CD14-positive monocyte (primary cell): ENCODE measurements at regions not wholly inside any gene's neighbourhood (a gene's known extent, or its start where the extent isn't known, plus 50 kb on each side); places are given as distances from the start of the nearest gene placed in this dataset.

Experiments used
- DNase-seq, 3 donors: peaks; one replicate each; pipeline ENCODE4 v3.0.0-alpha.2; 2011 to 2022
- H2AFZ ChIP-seq: 2 replicates; pipeline ENCODE4 v1.6.0; 2012; ENCODE audit warnings: mild to moderate bottlenecking, low read depth, low read length, inconsistent platforms; ENCODE audit not compliant: insufficient read depth, poor library complexity, severe bottlenecking
- H3K27ac ChIP-seq, 2 donors: 1 replicate in 1 of 2; 2 replicates in 1 of 2; pipeline ENCODE4 v1.5.1; 2012 to 2013; ENCODE audit warnings: low read length in 2 of 2, control low read depth in 1 of 2, inconsistent platforms in 1 of 2, low read depth in 1 of 2, mild to moderate bottlenecking in 1 of 2
- H3K27me3 ChIP-seq, 2 donors: one replicate each; pipeline versions ENCODE4 v1.6.0 to v1.6.1; 2011 to 2013; ENCODE audit warnings: low read length in 2 of 2; ENCODE audit not compliant: control insufficient read depth in 2 of 2, insufficient read depth in 2 of 2
- H3K36me3 ChIP-seq, 2 donors: replicated peaks in 1 of 2; 1 replicate in 1 of 2; 2 replicates in 1 of 2; pipeline versions ENCODE4 v1.5.1 to v1.6.1; 2012 to 2013; ENCODE audit warnings: low read length in 2 of 2, control low read depth in 1 of 2, inconsistent platforms in 1 of 2, mild to moderate bottlenecking in 1 of 2; ENCODE audit not compliant: insufficient read depth in 2 of 2, control insufficient read depth in 1 of 2
- H3K4me1 ChIP-seq, 2 donors: 1 replicate in 1 of 2; 2 replicates in 1 of 2; pipeline versions ENCODE4 v1.5.1 to v1.6.1; 2012 to 2013; ENCODE audit warnings: low read length in 2 of 2, control low read depth in 1 of 2, inconsistent platforms in 1 of 2, mild to moderate bottlenecking in 1 of 2, moderate library complexity in 1 of 2; ENCODE audit not compliant: insufficient read depth in 2 of 2, control insufficient read depth in 1 of 2
- H3K4me2 ChIP-seq: replicated peaks from 2 replicates; pipeline ENCODE3; 2012; ENCODE audit warnings: low read length, moderate library complexity, mild to moderate bottlenecking; ENCODE audit not compliant: poor library complexity, severe bottlenecking; ENCODE audit errors: extremely low read depth
- H3K4me3 ChIP-seq, 3 experiments: fragments of 200-600 bp in 1 of 3; sonication (generic) in 1 of 3; replicated peaks in 1 of 3; 1 replicate in 2 of 3; 2 replicates in 1 of 3; pipeline ENCODE4 v1.5.1; 2011 to 2013; ENCODE audit warnings: low read length in 3 of 3, mild to moderate bottlenecking in 3 of 3, control low read depth in 2 of 3, low read depth in 2 of 3, inconsistent platforms in 1 of 3, moderate library complexity in 1 of 3
- H3K79me2 ChIP-seq: 2 replicates; pipeline ENCODE4 v1.6.0; 2012; ENCODE audit warnings: mild to moderate bottlenecking, control low read depth, inconsistent platforms, low read length, moderate library complexity; ENCODE audit not compliant: insufficient read depth
- H3K9ac ChIP-seq: 2 replicates; pipeline ENCODE4 v1.6.0; 2017; ENCODE audit warnings: low read length, mild to moderate bottlenecking; ENCODE audit not compliant: insufficient read depth, poor library complexity, severe bottlenecking
- H3K9me3 ChIP-seq, 2 donors: replicated peaks in 1 of 2; 1 replicate in 1 of 2; 2 replicates in 1 of 2; pipeline versions ENCODE4 v1.5.1 to v1.6.1; 2012 to 2013; ENCODE audit warnings: low read length in 2 of 2, control low read depth in 1 of 2; ENCODE audit not compliant: control insufficient read depth in 1 of 2, insufficient read depth in 1 of 2
- H4K20me1 ChIP-seq: 2 replicates; pipeline ENCODE4 v1.6.0; 2012; ENCODE audit warnings: mild to moderate bottlenecking, low read length, control low read depth, moderate library complexity; ENCODE audit not compliant: insufficient read depth
- H3K27ac Mint-ChIP-seq, 7 donors: one replicate each; pipeline ENCODE4 v1.8.0; 2020; ENCODE audit warnings: mild to moderate bottlenecking in 7 of 7, mixed read lengths in 7 of 7, moderate library complexity in 6 of 7, inconsistent platforms in 2 of 7
- H3K27me3 Mint-ChIP-seq, 3 donors: one replicate each; pipeline ENCODE4 v1.8.0; 2021 to 2022; ENCODE audit warnings: low read depth in 3 of 3, mild to moderate bottlenecking in 3 of 3, mixed read lengths in 3 of 3, moderate library complexity in 3 of 3, inconsistent platforms in 1 of 3
- H3K36me3 Mint-ChIP-seq, 2 donors: one replicate each; pipeline ENCODE4 v1.8.0; 2020; ENCODE audit warnings: mixed read lengths in 2 of 2, inconsistent platforms in 1 of 2, mild to moderate bottlenecking in 1 of 2
- H3K4me1 Mint-ChIP-seq: one replicate; pipeline ENCODE4 v1.8.0; 2020; ENCODE audit warnings: mild to moderate bottlenecking, mixed read lengths
- H3K4me3 Mint-ChIP-seq, 2 donors: one replicate each; pipeline ENCODE4 v1.8.0; 2020; ENCODE audit warnings: mild to moderate bottlenecking in 2 of 2, mixed read lengths in 2 of 2, moderate library complexity in 1 of 2
- H3K9me3 Mint-ChIP-seq, 7 donors: one replicate each; pipeline ENCODE4 v1.8.0; 2020 to 2022; ENCODE audit warnings: mixed read lengths in 7 of 7, mild to moderate bottlenecking in 6 of 7, moderate library complexity in 6 of 7, inconsistent platforms in 2 of 7
- CTCF ChIP-seq: fragments of 200-600 bp; IDR thresholded peaks from one replicate; pipeline ENCODE4 v1.8.0; 2022; ENCODE audit warnings: antibody characterized with exemption, mild to moderate bottlenecking
- WGBS: methylation state at CpG from one replicate; pipeline ENCODE4 v1.1.5; 2013; ENCODE audit warnings: missing lambda C conversion rate; ENCODE audit not compliant: insufficient coverage; 5-methylcytosine and 5-hydroxymethylcytosine counted together
- intact Hi-C, 2 donors: fragments of 100-400 bp; cut with micrococcal nuclease; formaldehyde crosslinking; loops; one replicate each; pipeline versions ENCODE4 v1.15.0 to v1.15.1; 2023

GRCh38 chr1:191575180-191575579 is 583.1 kb upstream of the RGS18 start:
- 94% methylated on average over 2 of the region's 3 CpGs for WGBS
- no peak for TF ChIP-seq CTCF
- H4K20me1 ChIP-seq: no peaks in the 10 kb centered on the region

GRCh38 chr1:191575746-191576145 is 582.5 kb upstream of the RGS18 start:
- no peak overlapping the region for H3K27ac Mint-ChIP-seq
- H3K36me3 Mint-ChIP-seq: no peaks in the 10 kb centered on the region
- no CpG with 5 or more reads among the region's 3 CpGs for WGBS
- Histone ChIP-seq H2AFZ (no peak overlapping the region), H3K9me3 (no peaks in the 10 kb centered on the region), H3K36me3 (no peaks in the 10 kb centered on the region), H3K4me1 (no peaks in the 10 kb centered on the region), H4K20me1 (no peaks in the 10 kb centered on the region), H3K4me3 (no peak overlapping the region), H3K27ac (no peak overlapping the region), H3K79me2 (no peaks in the 10 kb centered on the region), H3K27me3 (no peaks in the 10 kb centered on the region), H3K9ac (no peak overlapping the region), H3K4me2 (no peak overlapping the region)
- intact Hi-C loops: no loop called here
- no peak for DNase-seq
- H3K4me1 Mint-ChIP-seq: no peaks in the 10 kb centered on the region
- no peak overlapping the region for H3K4me3 Mint-ChIP-seq
- TF ChIP-seq CTCF: no peak
- peaks cover 0 to 5% (median 2%) of the 10 kb centered on the region in 7 donors for H3K9me3 Mint-ChIP-seq
- peaks cover 0 to 2% (median 0%) of the 10 kb centered on the region in 3 donors for H3K27me3 Mint-ChIP-seq

More at GRCh38 chr1:191575180-191575579, 583.1 kb upstream of the RGS18 start:
- no peaks in the 10 kb centered on the region for H3K4me1 ChIP-seq
- H3K4me2 ChIP-seq: no peak overlapping the region
- intact Hi-C loops: no loop called here
- no peaks in the 10 kb centered on the region for H3K27me3 ChIP-seq
- H3K27ac ChIP-seq: no peak overlapping the region
- no peaks in the 10 kb centered on the region for H3K79me2 ChIP-seq
- no peak overlapping the region for H3K4me3 Mint-ChIP-seq
- no peak overlapping the region for H3K4me3 ChIP-seq
- H3K9me3 ChIP-seq: no peaks in the 10 kb centered on the region
- no peak for DNase-seq
- H3K36me3 Mint-ChIP-seq: no peaks in the 10 kb centered on the region
- no peak overlapping the region for H3K27ac Mint-ChIP-seq
- no peak overlapping the region for H3K9ac ChIP-seq
- no peak overlapping the region for H2AFZ ChIP-seq
- H3K4me1 Mint-ChIP-seq: no peaks in the 10 kb centered on the region
- H3K36me3 ChIP-seq: no peaks in the 10 kb centered on the region
- H3K9me3 Mint-ChIP-seq: peaks cover 0 to 8% (median 2%) of the 10 kb centered on the region in 7 donors
- peaks cover 0 to 2% (median 0%) of the 10 kb centered on the region in 3 donors for H3K27me3 Mint-ChIP-seq
